Testis (tissue), 2 donors: ENCODE measurements at regions not wholly inside any gene's neighbourhood (a gene's known extent, or its start where the extent isn't known, plus 50 kb on each side); places are given as distances from the start of the nearest gene placed in this dataset.

Experiments
- DNase-seq: peaks from one replicate; pipeline ENCODE4 v3.0.0-alpha.2; 2019
- H3K27ac ChIP-seq, 2 donors: fragments of 200-600 bp; sonication (generic); one replicate each; pipeline ENCODE4 v1.5.1; 2019
- H3K27me3 ChIP-seq: fragments of 200-600 bp; sonication (generic); one replicate; pipeline ENCODE4 v1.5.1; 2019
- H3K36me3 ChIP-seq: fragments of 200-600 bp; sonication (generic); one replicate; pipeline ENCODE4 v1.5.1; 2017; ENCODE audit warnings: low read depth; ENCODE audit errors: missing control alignments
- H3K4me1 ChIP-seq: fragments of 200-600 bp; sonication (generic); one replicate; pipeline ENCODE4 v1.5.1; 2019
- H3K4me3 ChIP-seq, 2 donors: fragments of 200-600 bp; sonication (generic); one replicate each; pipeline ENCODE4 v1.5.1; 2017 to 2019
- H3K9me3 ChIP-seq: fragments of 200-600 bp; sonication (generic); one replicate; pipeline ENCODE4 v1.5.1; 2017
- CTCF ChIP-seq, 3 experiments: fragments of 450-650 bp in 2 of 3; fragments of 200-600 bp in 1 of 3; sonication (generic) in 1 of 3; IDR thresholded peaks; one replicate each; pipeline ENCODE4 v1.5.1; 2016 to 2019; ENCODE audit warnings: antibody characterized with exemption in 3 of 3, mild to moderate bottlenecking in 2 of 3, moderate library complexity in 1 of 3
- POLR2A ChIP-seq: fragments of 450-650 bp; IDR thresholded peaks from one replicate; pipeline ENCODE4 v1.6.1; 2017; ENCODE audit warnings: antibody characterized with exemption, mild to moderate bottlenecking, moderate library complexity
- WGBS, 2 donors: methylation state at CpG; one replicate each; pipeline ENCODE4 v1.1.5; 2018; 5-methylcytosine and 5-hydroxymethylcytosine counted together
- intact Hi-C: fragments of 100-400 bp; cut with DNase I; formaldehyde crosslinking; loops from one replicate; pipeline ENCODE4 v1.15.1; 2023; ENCODE audit warnings: low total_unique reads

GRCh38 chr16:8155275-8155674 is 435.0 kb downstream of the TMEM114 start:
- no peak overlapping the region for H3K4me3 ChIP-seq
- no peaks in the 10 kb centered on the region for H3K9me3 ChIP-seq
- H3K27me3 ChIP-seq = no peaks in the 10 kb centered on the region
- H3K27ac ChIP-seq = no peak overlapping the region
- intact Hi-C loops = no loop called here
- DNase-seq = no peak
- no peaks in the 10 kb centered on the region for H3K36me3 ChIP-seq
- H3K4me1 ChIP-seq = no peaks in the 10 kb centered on the region
- WGBS, 2 donors = 74 to 92% methylated on average over 2 of the region's 2 CpGs
- no peak for TF ChIP-seq POLR2A
- no peak for TF ChIP-seq CTCF (IDR thresholded peaks at IDR 0.05)

GRCh38 chr16:8146256-8147012 is 443.9 kb downstream of the TMEM114 start:
- no peak for TF ChIP-seq POLR2A
- TF ChIP-seq CTCF (IDR thresholded peaks at IDR 0.05) = no peak
- intact Hi-C loops = no loop called here
- Histone ChIP-seq H3K4me1 (no peaks in the 10 kb centered on the region), H3K27ac (no peak overlapping the region), H3K4me3 (no peak overlapping the region), H3K36me3 (no peaks in the 10 kb centered on the region), H3K9me3 (no peaks in the 10 kb centered on the region), H3K27me3 (no peaks in the 10 kb centered on the region)
- 72 to 79% methylated on average over 17 of the region's 17 CpGs for WGBS, 2 donors
- DNase-seq = no peak

- no peak overlapping the region for H3K27ac ChIP-seq
- no peaks in the 10 kb centered on the region for H3K36me3 ChIP-seq
- 90 to 96% methylated on average over 1 of the region's 1 CpG for WGBS, 2 donors
- intact Hi-C loops = no loop called here
- no peak for DNase-seq
- no peaks in the 10 kb centered on the region for H3K27me3 ChIP-seq
- no peak for TF ChIP-seq POLR2A
- no peaks in the 10 kb centered on the region for H3K4me1 ChIP-seq
- no peak overlapping the region for H3K4me3 ChIP-seq
- no peaks in the 10 kb centered on the region for H3K9me3 ChIP-seq
Observed at GRCh38 chr16:8138666-8139065, 451.6 kb downstream of the TMEM114 start.

GRCh38 chr16:8137606-8138005 is 452.7 kb downstream of the TMEM114 start:
- DNase-seq = no peak
- no peaks in the 10 kb centered on the region for H3K27me3 ChIP-seq

GRCh38 chr16:8130197-8130596 is 460.1 kb downstream of the TMEM114 start:
- intact Hi-C loops = no loop called here
- Histone ChIP-seq H3K36me3 (no peaks in the 10 kb centered on the region), H3K27ac (no peak overlapping the region), H3K4me1 (no peaks in the 10 kb centered on the region), H3K9me3 (no peaks in the 10 kb centered on the region), H3K27me3 (no peaks in the 10 kb centered on the region), H3K4me3 (no peak overlapping the region)
- WGBS, 2 donors = 88 to 93% methylated on average over 4 of the region's 4 CpGs
- no peak for DNase-seq
- TF ChIP-seq POLR2A (no peak), CTCF (IDR thresholded peaks at IDR 0.05) (no peak)

More at GRCh38 chr16:8137606-8138005, 452.7 kb downstream of the TMEM114 start:
- intact Hi-C loops = no loop called here
- H3K4me1 ChIP-seq = no peaks in the 10 kb centered on the region
- no peaks in the 10 kb centered on the region for H3K36me3 ChIP-seq
- no peak overlapping the region for H3K4me3 ChIP-seq
- no peak overlapping the region for H3K27ac ChIP-seq
- 76 to 83% methylated on average over 8 of the region's 8 CpGs for WGBS, 2 donors
- H3K9me3 ChIP-seq = no peaks in the 10 kb centered on the region
- no peak for TF ChIP-seq POLR2A
- TF ChIP-seq CTCF (IDR thresholded peaks at IDR 0.05) = no peak
